AG09309 (cell line): ENCODE measurements at regions not wholly inside any gene's neighbourhood (a gene's known extent, or its start where the extent isn't known, plus 50 kb on each side); places are given as distances from the start of the nearest gene placed in this dataset.

Experiments
- DNase-seq: peaks from one replicate; pipeline ENCODE4 v3.0.0-alpha.2; 2010; ENCODE audit warnings: low read depth
- H3K4me3 ChIP-seq: 2 replicates; pipeline ENCODE4 v1.5.1; 2011; ENCODE audit warnings: mild to moderate bottlenecking, low read depth, low read length, moderate library complexity; ENCODE audit not compliant: control insufficient read depth
- CTCF ChIP-seq: IDR thresholded peaks from 2 replicates; pipeline ENCODE4 v1.5.1; 2011; ENCODE audit warnings: mild to moderate bottlenecking, low read depth, low read length, inconsistent platforms; ENCODE audit not compliant: insufficient read depth, control insufficient read depth; ENCODE audit errors: missing control alignments

GRCh38 chr4:62898115-62898514, 1511.1 kb downstream of the TECRL start:
- TF ChIP-seq CTCF = no peak
- no peak for DNase-seq

GRCh38 chr4:62896721-62897120, 1512.5 kb downstream of the TECRL start:
- no peak for TF ChIP-seq CTCF

More at GRCh38 chr4:62898115-62898514, 1511.1 kb downstream of the TECRL start:
- no peak overlapping the region for H3K4me3 ChIP-seq

GRCh38 chr4:62881901-62882300, 1527.3 kb downstream of the TECRL start:
- TF ChIP-seq CTCF = no peak
- H3K4me3 ChIP-seq = no peak overlapping the region
- DNase-seq = no peak

More at GRCh38 chr4:62896721-62897120, 1512.5 kb downstream of the TECRL start:
- no peak for DNase-seq
- no peak overlapping the region for H3K4me3 ChIP-seq

- DNase-seq = no peak
- no peak overlapping the region for H3K4me3 ChIP-seq
- no peak for TF ChIP-seq CTCF
These were observed 1528.0 kb downstream of the TECRL start for GRCh38 chr4:62881210-62881609.

- no peak for DNase-seq
- TF ChIP-seq CTCF = no peak
- H3K4me3 ChIP-seq = no peak overlapping the region
These were observed 1536.4 kb downstream of the TECRL start for GRCh38 chr4:62872856-62873255.

- DNase-seq = no peak
- TF ChIP-seq CTCF = no peak
- H3K4me3 ChIP-seq = no peak overlapping the region
These were observed 1538.2 kb downstream of the TECRL start for GRCh38 chr4:62871078-62871477.

- H3K4me3 ChIP-seq = no peak overlapping the region
- DNase-seq = no peak
- TF ChIP-seq CTCF = no peak
These were observed 1538.8 kb downstream of the TECRL start for GRCh38 chr4:62870451-62870850.
